Astrocyte of the cerebellum (primary cell): ENCODE measurements at regions not wholly inside any gene's neighbourhood (a gene's known extent, or its start where the extent isn't known, plus 50 kb on each side); places are given as distances from the start of the nearest gene placed in this dataset.
"Not testable (repeated sequence)": the region's sequence is repeated elsewhere in the genome, so short reads cannot be mapped to it uniquely, and the experiment has no call there.

ENCODE experiments used
- DNase-seq: peaks from one replicate; pipeline ENCODE4 v3.0.0-alpha.2; 2011; ENCODE audit warnings: low read depth
- H3K4me3 ChIP-seq: 2 replicates; pipeline ENCODE4 v1.5.1; 2011; ENCODE audit warnings: mild to moderate bottlenecking, low read depth, low read length, moderate library complexity
- in situ Hi-C: cut with HindIII; loops from 2 replicates; pipeline ENCODE4 v1.10.0; 2017; ENCODE audit warnings: low sequenced_read_pairs
- TF ChIP-seq, protein P1 (sequence below): IDR thresholded peaks from 2 replicates; pipeline ENCODE4 v1.5.1; 2012; ENCODE audit warnings: low read length, low read depth, moderate library complexity, mild to moderate bottlenecking; ENCODE audit errors: missing control alignments

DNA sequence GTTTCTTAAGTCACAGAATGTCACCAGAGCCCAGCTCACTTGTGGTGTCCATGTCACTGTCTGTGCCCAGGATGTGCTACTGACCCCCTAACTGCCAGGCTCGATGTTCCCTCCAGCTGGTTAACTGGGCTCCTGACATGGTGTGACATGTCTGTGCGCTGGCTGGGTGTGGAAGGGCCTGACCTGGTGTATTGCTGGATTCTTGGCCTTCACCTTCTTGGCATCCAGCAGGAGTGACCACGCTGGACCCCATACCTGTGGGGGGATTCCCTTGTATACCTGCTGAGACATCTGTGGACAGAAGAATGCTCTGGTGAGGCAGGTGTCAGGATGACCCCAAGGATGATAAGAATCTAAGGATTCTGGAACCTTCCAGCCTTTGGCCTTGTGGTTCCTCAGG lies 1690.1 kb downstream of the TP53TG3F start:
- H3K4me3 ChIP-seq, result no peak overlapping the region
- TF ChIP-seq, protein P1, sequence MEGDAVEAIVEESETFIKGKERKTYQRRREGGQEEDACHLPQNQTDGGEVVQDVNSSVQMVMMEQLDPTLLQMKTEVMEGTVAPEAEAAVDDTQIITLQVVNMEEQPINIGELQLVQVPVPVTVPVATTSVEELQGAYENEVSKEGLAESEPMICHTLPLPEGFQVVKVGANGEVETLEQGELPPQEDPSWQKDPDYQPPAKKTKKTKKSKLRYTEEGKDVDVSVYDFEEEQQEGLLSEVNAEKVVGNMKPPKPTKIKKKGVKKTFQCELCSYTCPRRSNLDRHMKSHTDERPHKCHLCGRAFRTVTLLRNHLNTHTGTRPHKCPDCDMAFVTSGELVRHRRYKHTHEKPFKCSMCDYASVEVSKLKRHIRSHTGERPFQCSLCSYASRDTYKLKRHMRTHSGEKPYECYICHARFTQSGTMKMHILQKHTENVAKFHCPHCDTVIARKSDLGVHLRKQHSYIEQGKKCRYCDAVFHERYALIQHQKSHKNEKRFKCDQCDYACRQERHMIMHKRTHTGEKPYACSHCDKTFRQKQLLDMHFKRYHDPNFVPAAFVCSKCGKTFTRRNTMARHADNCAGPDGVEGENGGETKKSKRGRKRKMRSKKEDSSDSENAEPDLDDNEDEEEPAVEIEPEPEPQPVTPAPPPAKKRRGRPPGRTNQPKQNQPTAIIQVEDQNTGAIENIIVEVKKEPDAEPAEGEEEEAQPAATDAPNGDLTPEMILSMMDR, result no peak
- DNase-seq, result no peak
- in situ Hi-C loops, result no loop called here

DNA sequence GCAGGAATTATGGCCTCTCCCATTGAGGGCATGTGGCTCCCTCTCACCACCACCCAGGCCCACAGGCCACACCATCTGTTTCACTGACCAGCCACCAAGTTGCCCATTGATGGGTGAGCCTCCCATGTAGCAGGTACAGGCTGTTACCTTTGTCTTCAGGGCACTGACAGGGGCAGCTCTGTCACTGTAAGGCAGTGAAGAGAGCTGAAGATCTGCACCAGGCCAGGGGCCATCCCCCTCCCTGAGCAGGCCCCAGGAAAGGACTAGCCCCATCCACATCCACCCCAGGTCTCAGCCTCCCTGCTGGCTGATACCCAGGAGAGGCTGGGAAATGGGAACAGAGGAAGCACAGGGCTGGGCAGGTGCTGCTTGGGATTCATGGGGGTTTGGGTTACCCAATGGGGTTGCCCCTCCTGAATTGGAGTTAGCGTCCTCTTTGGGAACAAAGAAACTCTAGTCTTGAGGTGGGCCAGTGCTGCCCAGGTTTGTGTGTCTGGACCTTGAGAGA lies 1691.4 kb downstream of the TP53TG3F start:
- in situ Hi-C loops, result no loop called here
- TF ChIP-seq, protein P1, result no peak
- H3K4me3 ChIP-seq, result no peak overlapping the region
- DNase-seq, result no peak

DNA sequence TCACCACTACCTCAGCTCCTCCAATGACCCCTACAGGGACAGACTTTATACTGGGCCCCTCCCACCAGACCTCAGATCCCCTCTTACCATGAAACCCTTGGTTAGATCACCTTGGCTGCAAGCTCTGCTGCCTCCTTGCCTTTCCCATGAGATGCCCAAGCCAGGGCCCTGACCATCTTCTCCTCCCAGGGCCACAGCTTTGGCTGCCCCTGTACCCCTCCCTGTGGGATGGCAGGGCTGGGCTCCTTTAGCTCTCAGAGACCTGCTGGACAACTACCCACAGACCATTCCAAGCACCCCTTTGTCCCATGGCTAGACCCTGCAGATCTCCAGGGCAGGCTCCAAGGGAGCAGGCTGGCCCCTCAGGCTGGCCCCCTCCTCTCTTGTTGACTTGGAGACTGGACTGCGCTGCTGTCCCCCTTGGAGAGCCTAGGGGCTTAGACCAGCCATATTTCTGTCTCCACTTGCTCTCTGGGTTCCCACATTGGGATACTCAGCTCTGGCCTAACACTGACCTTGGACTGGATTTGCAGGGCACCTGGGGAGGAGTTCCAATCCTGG lies 1692.7 kb downstream of the TP53TG3F start:
- in situ Hi-C loops, result no loop called here
- no peak overlapping the region for H3K4me3 ChIP-seq
- TF ChIP-seq, protein P1, result no peak
- DNase-seq, result no peak

DNA sequence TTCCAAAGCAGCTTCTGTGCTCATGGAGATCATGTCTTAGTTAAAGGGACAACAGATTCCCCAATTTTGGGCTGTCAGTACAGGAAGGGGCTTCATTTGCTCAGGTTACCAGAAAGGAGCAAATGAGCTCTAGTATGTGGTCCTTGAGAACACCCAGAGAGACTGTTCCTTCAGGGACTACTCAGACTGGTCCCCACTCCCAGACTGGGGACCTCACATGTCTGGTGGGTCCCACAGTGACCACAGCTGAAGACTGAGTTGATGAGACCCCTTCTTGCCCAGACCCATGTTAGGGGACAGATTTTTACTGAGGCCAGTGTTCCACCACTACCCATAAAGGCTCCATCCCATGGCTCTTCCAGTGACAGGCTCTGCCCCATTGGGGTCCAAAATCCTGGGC lies 1695.2 kb downstream of the TP53TG3F start:
- TF ChIP-seq, protein P1, result no peak
- DNase-seq, result no peak
- in situ Hi-C loops, result no loop called here
- no peak overlapping the region for H3K4me3 ChIP-seq

DNA sequence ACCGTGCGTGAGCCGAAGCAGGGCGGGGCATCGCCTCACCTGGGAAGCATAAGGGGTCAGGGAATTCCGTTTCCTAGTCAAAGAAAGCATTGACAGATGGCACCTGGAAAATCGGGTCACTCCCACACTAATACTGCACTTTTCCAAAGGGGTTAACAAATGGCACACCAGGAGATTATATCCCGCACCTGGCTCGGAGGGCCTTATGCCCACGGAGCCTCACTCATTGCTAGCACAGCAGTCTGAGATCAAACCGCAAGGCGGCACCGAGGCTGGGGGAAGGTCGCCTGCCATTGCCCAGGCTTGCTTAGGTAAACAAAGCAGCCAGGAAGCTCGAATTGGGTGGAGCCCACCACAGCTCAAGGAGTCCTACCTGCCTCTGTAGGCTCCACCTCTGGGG lies 1698.1 kb downstream of the TP53TG3F start:
- DNase-seq, in situ Hi-C loops, H3K4me3 ChIP-seq: not testable (repeated sequence)

DNA sequence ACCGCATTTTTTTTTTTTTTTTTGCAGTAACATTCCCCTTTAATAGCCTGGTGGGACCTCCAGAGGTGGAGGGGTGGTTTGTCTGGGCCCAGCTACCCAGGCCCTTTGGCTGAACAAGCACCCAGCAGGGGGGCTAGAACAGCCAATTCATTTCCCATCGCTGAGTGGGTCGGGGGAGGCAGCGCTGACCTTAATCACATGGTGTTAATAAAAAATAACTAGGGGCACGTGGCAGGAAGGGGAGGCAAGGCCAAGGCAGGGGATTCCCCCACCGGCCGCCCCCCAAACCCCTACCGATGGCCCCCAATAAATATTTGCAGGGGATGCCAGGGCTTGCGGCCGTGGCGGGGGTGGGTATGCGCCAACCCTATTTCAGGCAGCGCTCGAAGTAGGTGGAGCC lies 1709.9 kb downstream of the TP53TG3F start:
- in situ Hi-C loops, H3K4me3 ChIP-seq, DNase-seq: not testable (repeated sequence)

DNA sequence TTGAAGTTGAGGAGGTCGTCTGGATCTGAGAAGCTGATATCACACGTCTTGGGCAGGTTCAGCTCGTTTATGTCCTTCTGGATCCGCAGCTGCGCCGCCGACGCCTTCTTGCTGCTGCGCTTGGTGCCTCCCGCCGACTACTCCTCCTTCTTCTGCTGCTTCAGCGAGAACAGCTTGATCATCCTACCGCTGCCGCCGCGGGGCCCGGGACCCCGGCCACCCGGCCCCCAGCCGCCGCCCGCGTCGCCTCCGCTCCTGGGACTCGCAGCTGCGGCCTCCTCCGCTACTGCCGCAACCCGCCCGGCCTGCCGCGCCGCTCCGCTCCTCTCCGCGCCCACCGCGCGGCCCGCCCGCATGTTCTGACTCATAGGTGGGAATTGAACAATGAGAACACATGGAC lies 1710.6 kb downstream of the TP53TG3F start:
- DNase-seq, in situ Hi-C loops, H3K4me3 ChIP-seq: not testable (repeated sequence)

DNA sequence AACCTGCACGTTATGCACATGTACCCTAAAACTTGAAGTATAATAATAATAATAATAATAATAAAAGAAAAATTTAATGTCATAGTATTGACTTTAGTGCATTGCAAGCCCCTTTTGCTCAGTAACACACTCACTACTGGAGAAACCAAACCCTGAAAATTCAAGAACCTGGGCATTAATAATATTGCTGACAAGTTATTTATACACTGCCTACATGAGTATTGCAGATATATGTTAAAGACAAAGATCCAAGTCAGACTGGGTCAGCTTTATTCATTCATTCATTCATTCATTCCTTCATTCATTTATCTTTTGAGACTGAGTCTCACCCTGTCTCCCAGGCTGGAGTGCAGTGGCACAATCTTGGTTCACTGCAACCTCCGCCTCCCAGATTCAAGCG lies 1711.2 kb downstream of the TP53TG3F start:
- in situ Hi-C loops, result no loop called here
- H3K4me3 ChIP-seq, result no peak overlapping the region
- DNase-seq, result no peak
- TF ChIP-seq, protein P1, result no peak
